SH-SY5Y (cell line): ENCODE measurements at regions not wholly inside any gene's neighbourhood (a gene's known extent, or its start where the extent isn't known, plus 50 kb on each side); places are given as distances from the start of the nearest gene placed in this dataset.

Experiments
- GATA2 ChIP-seq: IDR thresholded peaks from 2 replicates; pipeline ENCODE4 v1.6.1; 2011; ENCODE audit warnings: mild to moderate bottlenecking, low read depth, low read length
- GATA3 ChIP-seq: IDR thresholded peaks from 2 replicates; pipeline ENCODE4 v1.6.1; 2011; ENCODE audit warnings: low read depth, mild to moderate bottlenecking, low read length, moderate library complexity

- TF ChIP-seq GATA2 (no peak), GATA3 (no peak)
Observed at GRCh38 chr11:82676483-82677094, 57.1 kb downstream of the FAM181B start.

- TF ChIP-seq GATA3, result no peak
- TF ChIP-seq GATA2, result no peak
Observed at GRCh38 chr11:82675838-82676237, 57.8 kb downstream of the FAM181B start.

- TF ChIP-seq GATA3, result no peak
- TF ChIP-seq GATA2, result no peak
Observed at GRCh38 chr11:82673631-82674030, 60.0 kb downstream of the FAM181B start.

DNA sequence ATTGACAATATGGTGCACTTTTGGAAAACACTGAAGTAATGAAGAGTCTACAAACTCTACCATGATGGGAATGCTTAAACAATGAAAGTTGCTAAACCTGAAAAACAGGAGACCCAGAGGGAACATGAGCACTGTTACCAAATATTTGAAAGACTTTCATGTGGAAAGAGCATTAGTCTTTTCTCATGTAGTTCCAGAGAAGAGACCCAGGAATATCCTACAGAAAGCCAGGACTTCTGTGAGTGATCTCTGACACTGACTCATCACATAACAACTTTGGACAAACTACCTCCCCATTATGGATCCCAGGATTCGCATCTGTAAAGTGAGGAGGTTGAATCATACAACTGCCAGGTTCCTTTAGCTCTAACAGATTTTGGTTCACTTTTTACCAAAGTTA lies 62.2 kb downstream of the FAM181B start:
- TF ChIP-seq GATA2, result no peak
- TF ChIP-seq GATA3, result no peak

- TF ChIP-seq GATA2, result no peak
- no peak for TF ChIP-seq GATA3
Observed at GRCh38 chr11:82663535-82663934, 70.1 kb downstream of the FAM181B start.

DNA sequence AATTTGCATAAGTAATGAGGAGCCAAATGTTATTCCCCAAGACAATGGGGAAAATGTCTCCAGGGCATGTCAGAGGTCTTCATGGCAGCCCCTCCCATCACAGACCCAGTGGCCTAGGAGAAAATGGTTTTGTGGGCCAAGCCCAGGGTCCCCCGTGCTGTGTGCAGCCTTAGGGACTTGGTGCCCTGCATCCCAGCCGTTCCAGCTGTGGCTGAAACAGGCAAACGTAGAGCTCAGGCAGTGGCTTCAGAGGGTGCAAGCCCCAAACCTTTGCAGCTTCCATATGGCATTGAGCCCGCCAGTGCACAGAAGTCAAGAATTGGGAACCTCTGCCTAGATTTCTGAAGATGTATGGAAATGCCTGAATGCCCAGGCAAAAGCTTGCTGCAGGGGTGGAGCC lies 79.9 kb downstream of the FAM181B start:
- TF ChIP-seq GATA3 (no peak), GATA2 (no peak)

DNA sequence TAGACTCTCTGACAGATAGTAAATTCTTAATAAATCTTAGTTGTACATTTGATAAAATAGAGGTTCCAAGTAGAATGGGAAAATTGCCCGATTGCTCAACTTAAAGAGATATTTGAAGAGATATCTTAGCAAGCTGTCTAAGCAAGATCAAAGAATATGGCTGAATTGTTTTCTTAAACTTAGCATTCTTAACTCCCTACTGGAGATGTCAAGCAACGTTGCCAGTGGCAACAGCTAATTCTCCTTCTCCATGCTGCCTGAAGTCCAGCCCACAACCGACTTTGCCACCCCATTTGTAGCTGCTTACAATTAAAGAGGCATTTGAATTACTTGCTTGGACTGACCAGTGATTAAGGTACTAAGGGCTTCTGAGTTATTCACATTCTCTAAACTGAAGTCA lies 94.4 kb downstream of the FAM181B start:
- TF ChIP-seq GATA2, result no peak
- TF ChIP-seq GATA3, result no peak

- no peak for TF ChIP-seq GATA3
- TF ChIP-seq GATA2, result no peak
Observed at GRCh38 chr11:82636615-82637014, 97.0 kb downstream of the FAM181B start.

- no peak for TF ChIP-seq GATA2
- no peak for TF ChIP-seq GATA3
Observed at GRCh38 chr11:82634091-82634490, 99.6 kb downstream of the FAM181B start.

GRCh38 chr11:82631722-82632630 lies 101.7 kb downstream of the FAM181B start:
- TF ChIP-seq GATA3 (no peak), GATA2 (no peak)

GRCh38 chr11:82610671-82611070 lies 123.0 kb downstream of the FAM181B start:
- no peak for TF ChIP-seq GATA3
- no peak for TF ChIP-seq GATA2

DNA sequence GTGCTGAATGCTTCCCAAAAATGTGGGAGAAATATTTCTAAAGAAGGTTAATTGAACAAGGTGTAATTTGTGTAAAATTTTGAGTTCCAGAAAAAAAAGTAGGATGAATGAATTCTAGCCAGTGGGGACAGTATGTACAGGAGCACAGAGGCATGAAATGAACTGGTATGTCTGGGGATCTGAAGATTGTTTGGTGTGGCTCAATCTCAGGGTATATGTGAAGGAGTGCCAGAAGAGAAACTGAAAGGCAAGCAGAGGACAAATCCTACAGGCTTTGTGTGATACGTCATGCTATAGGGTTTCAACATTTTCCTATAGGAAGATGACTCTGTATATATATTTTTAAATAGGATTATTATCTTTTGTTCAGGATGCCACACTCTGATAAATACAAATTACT lies 126.9 kb downstream of the FAM181B start:
- TF ChIP-seq GATA2, result no peak
- no peak for TF ChIP-seq GATA3

GRCh38 chr11:82601711-82602110 lies 132.0 kb downstream of the FAM181B start:
- TF ChIP-seq GATA2 (no peak), GATA3 (no peak)

DNA sequence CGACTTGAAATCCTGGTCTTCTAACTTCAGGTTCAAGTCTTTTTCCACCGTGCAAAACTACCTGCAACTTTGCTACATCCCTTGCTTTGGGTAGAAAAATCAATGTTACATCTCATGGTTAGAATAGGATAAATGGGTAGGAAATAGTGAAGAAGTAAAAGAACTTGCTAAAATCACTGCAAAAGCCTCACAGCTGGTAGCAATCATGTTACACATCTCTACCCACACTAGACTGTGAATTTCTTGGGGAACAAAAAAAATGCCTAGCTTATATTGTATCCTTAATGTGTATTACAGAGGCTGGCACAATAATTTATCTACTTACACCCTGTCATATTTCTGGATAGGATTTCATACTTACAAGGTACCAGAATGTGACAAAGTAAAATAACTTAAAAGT lies 133.8 kb downstream of the FAM181B start:
- TF ChIP-seq GATA3 (no peak), GATA2 (no peak)

- no peak for TF ChIP-seq GATA2
- no peak for TF ChIP-seq GATA3
Observed at GRCh38 chr11:82586581-82586980, 147.1 kb downstream of the FAM181B start.

GRCh38 chr11:82577246-82577645 lies 156.4 kb downstream of the FAM181B start:
- TF ChIP-seq GATA3 (no peak), GATA2 (no peak)
